Endometrium (tissue), 2 donors: ENCODE measurements at regions not wholly inside any gene's neighbourhood (a gene's known extent, or its start where the extent isn't known, plus 50 kb on each side); places are given as distances from the start of the nearest gene placed in this dataset.
A peak's percentile ranks its signal among the peaks of the same experiment; 100 is the strongest.

Experiments
- FAIRE-seq: peaks from 2 replicates; lab custom pipeline; 2012; peaks lifted over from hg19 to GRCh38; lab: Jason Lieb, UNC
- donor health status: control.
- donor health status: control.

GRCh38 chr3:152667267-152667666, 167.7 kb upstream of the P2RY1 start:
- no peak for FAIRE-seq

- no peak for FAIRE-seq
Observed at GRCh38 chr3:152669560-152669959, 165.4 kb upstream of the P2RY1 start.

- no peak for FAIRE-seq
Observed at GRCh38 chr3:152671446-152672319, 163.2 kb upstream of the P2RY1 start.

GRCh38 chr3:152672320-152672649, 162.6 kb upstream of the P2RY1 start:
- no peak for FAIRE-seq

GRCh38 chr3:152676810-152677379, 158.0 kb upstream of the P2RY1 start:
- FAIRE-seq = no peak

- FAIRE-seq = no peak
Observed at GRCh38 chr3:152677491-152677890, 157.4 kb upstream of the P2RY1 start.

GRCh38 chr3:152682477-152682876, 152.5 kb upstream of the P2RY1 start:
- no peak for FAIRE-seq

- no peak for FAIRE-seq
Observed at GRCh38 chr3:152683521-152683999, 151.4 kb upstream of the P2RY1 start.

GRCh38 chr3:152684279-152684678, 150.7 kb upstream of the P2RY1 start:
- FAIRE-seq = no peak

GRCh38 chr3:152688313-152688712, 146.6 kb upstream of the P2RY1 start:
- no peak for FAIRE-seq

- FAIRE-seq = peak; percentile 21
Observed at GRCh38 chr3:152692326-152692725, 142.6 kb upstream of the P2RY1 start.

GRCh38 chr3:152693521-152694250, 141.2 kb upstream of the P2RY1 start:
- peak; percentile 100 for FAIRE-seq

GRCh38 chr3:152695840-152696239, 139.1 kb upstream of the P2RY1 start:
- no peak for FAIRE-seq

GRCh38 chr3:152696962-152697361, 138.0 kb upstream of the P2RY1 start:
- no peak for FAIRE-seq

- FAIRE-seq = no peak
Observed at GRCh38 chr3:152703245-152703890, 131.6 kb upstream of the P2RY1 start.

GRCh38 chr3:152706991-152707713, 127.8 kb upstream of the P2RY1 start:
- no peak for FAIRE-seq

- FAIRE-seq = no peak
Observed at GRCh38 chr3:152709659-152710058, 125.3 kb upstream of the P2RY1 start.

GRCh38 chr3:152710549-152710948, 124.4 kb upstream of the P2RY1 start:
- no peak for FAIRE-seq

GRCh38 chr3:152713989-152714388, 120.9 kb upstream of the P2RY1 start:
- FAIRE-seq = no peak

GRCh38 chr3:152714507-152714906, 120.4 kb upstream of the P2RY1 start:
- FAIRE-seq = no peak

GRCh38 chr3:152717252-152717651, 117.7 kb upstream of the P2RY1 start:
- no peak for FAIRE-seq

- no peak for FAIRE-seq
Observed at GRCh38 chr3:152718810-152719209, 116.1 kb upstream of the P2RY1 start.
